AG09319 (cell line): ENCODE measurements at regions not wholly inside any gene's neighbourhood (a gene's known extent, or its start where the extent isn't known, plus 50 kb on each side); places are given as distances from the start of the nearest gene placed in this dataset.

Experiments
- DNase-seq: peaks from one replicate; pipeline ENCODE4 v3.0.0-alpha.2; 2010; ENCODE audit warnings: low read depth; ENCODE audit errors: extremely low read depth
- CTCF ChIP-seq: IDR thresholded peaks from 2 replicates; pipeline ENCODE4 v1.5.1; 2011; ENCODE audit warnings: low read depth, mild to moderate bottlenecking, inconsistent platforms, low read length, moderate library complexity

DNA sequence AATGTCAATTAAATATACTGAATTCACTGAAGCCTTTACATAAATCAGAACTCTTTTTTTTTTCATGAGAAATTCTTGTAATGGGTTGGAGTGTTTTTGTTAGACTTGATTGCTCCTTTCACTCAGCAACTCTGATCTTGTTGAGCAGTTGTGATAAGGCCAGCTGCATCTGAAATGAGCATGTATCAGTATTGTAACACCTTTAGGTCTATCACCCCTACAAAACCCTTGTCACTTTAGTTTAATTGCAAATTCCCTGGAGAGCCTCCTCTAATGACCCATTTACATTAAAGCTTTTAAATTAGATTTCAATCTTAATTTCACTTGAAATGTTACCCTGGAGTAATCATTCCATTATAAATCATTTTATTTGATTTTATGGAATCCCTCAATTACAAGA lies 346.8 kb upstream of the TCF4 start:
- no peak for TF ChIP-seq CTCF
- no peak for DNase-seq

DNA sequence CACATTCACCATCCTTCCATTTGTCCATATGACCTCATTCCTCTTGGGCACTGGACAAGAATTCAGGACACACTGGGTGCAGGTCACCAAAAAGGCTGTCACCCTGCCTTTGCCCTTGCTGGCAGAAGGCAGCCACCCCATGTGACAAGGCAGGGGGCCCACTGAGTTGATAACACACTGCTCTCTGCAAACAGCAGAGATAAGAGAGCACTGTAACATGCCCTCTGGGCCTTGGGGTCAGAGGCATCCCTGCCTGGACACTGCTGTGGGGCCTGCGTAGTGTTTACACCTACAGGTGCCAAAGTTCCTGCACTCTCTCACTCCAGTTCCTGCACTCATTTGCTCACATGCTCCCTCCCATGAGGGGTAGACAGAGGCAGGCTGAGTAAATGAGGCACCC lies 344.7 kb upstream of the TCF4 start:
- no peak for TF ChIP-seq CTCF
- DNase-seq: no peak

GRCh38 chr18:55927831-55928230 lies 339.8 kb upstream of the TCF4 start:
- peak; percentile 68 for DNase-seq
- TF ChIP-seq CTCF: no peak

GRCh38 chr18:55925772-55926171 lies 337.8 kb upstream of the TCF4 start:
- DNase-seq: no peak
- TF ChIP-seq CTCF: no peak

DNA sequence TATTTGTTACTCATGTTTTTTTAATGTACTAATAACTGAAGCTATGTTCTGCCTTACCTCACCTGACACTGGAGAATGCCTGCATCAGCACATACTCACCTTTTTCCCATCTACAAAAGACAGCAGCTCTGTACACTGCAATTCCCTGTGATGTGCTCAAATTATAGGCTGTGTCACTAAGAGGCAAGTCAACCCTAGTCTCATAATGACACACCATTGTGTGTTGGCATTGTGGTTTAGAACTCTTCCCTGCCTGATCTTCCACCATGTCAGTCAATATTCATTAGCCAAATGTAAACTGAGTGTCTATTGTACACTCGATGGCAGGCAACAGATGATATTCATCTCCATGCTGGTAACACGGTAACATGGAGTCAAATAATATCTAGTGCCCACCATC lies 332.1 kb upstream of the TCF4 start:
- TF ChIP-seq CTCF: no peak
- DNase-seq: no peak

DNA sequence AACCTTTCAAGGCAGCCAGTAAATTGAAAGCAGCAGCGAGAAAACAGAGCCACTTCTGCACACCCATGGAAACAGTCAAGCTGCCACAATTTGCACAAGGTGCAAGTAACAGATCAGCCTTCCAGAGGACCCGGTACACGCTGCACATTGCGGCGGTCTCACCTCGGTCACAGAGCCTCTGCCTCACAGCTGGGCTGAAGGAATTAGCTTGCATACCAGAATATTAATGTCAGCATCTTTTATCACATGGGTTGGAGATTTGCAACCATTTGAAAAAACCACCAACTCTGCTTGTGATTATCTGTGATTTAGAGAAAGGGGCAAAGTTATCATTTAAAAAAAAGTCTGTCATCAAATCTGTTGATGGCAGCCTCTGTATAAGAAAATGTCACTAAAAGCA lies 330.5 kb upstream of the TCF4 start:
- DNase-seq: no peak
- no peak for TF ChIP-seq CTCF

- DNase-seq: no peak
- TF ChIP-seq CTCF: no peak
These were observed 324.9 kb upstream of the TCF4 start for GRCh38 chr18:55912919-55913318.
